ENCODE measurements at regions not wholly inside any gene's neighbourhood (a gene's known extent, or its start where the extent isn't known, plus 50 kb on each side); places are given as distances from the start of the nearest gene placed in this dataset.

- no peak for DNase-seq (ENCODE audit: low read depth in 2 of 2)
Measured at GRCh38 chr2:447902-448665, 160.2 kb upstream of the ALKAL2 start.

GRCh38 chr2:446963-447530 lies 159.2 kb upstream of the ALKAL2 start:
- DNase-seq (ENCODE audit: low read depth in 2 of 2), result no peak

GRCh38 chr2:446303-446874 lies 158.5 kb upstream of the ALKAL2 start:
- no peak for DNase-seq (ENCODE audit: low read depth in 2 of 2)

- DNase-seq (ENCODE audit: low read depth in 2 of 2), result no peak
Measured at GRCh38 chr2:445896-446295, 158.0 kb upstream of the ALKAL2 start.

- no peak for DNase-seq (ENCODE audit: low read depth in 2 of 2)
Measured at GRCh38 chr2:444937-445884, 157.3 kb upstream of the ALKAL2 start.

- DNase-seq (ENCODE audit: low read depth in 2 of 2), result no peak
Measured at GRCh38 chr2:443741-444140, 155.8 kb upstream of the ALKAL2 start.

- no peak for DNase-seq (ENCODE audit: low read depth in 2 of 2)
Measured at GRCh38 chr2:443216-443615, 155.3 kb upstream of the ALKAL2 start.

GRCh38 chr2:441258-442022 lies 153.5 kb upstream of the ALKAL2 start:
- DNase-seq (ENCODE audit: low read depth in 2 of 2), result no peak

- DNase-seq (ENCODE audit: low read depth in 2 of 2), result no peak
Measured at GRCh38 chr2:440403-440740, 152.5 kb upstream of the ALKAL2 start.

- no peak for DNase-seq (ENCODE audit: low read depth in 2 of 2)
Measured at GRCh38 chr2:439556-440402, 151.9 kb upstream of the ALKAL2 start.

- DNase-seq (ENCODE audit: low read depth in 2 of 2), result no peak
Measured at GRCh38 chr2:439077-439476, 151.2 kb upstream of the ALKAL2 start.

GRCh38 chr2:437756-438393 lies 150.0 kb upstream of the ALKAL2 start:
- peak; percentile 13 to 16 for DNase-seq (ENCODE audit: low read depth in 2 of 2)

- DNase-seq (ENCODE audit: low read depth in 2 of 2), result no peak
Measured at GRCh38 chr2:437180-437579, 149.3 kb upstream of the ALKAL2 start.

GRCh38 chr2:436205-436604 lies 148.3 kb upstream of the ALKAL2 start:
- no peak for DNase-seq (ENCODE audit: low read depth in 2 of 2)

- DNase-seq (ENCODE audit: low read depth in 2 of 2), result no peak
Measured at GRCh38 chr2:434625-435024, 146.7 kb upstream of the ALKAL2 start.

GRCh38 chr2:433216-433615 lies 145.3 kb upstream of the ALKAL2 start:
- no peak for DNase-seq (ENCODE audit: low read depth in 2 of 2)

- DNase-seq (ENCODE audit: low read depth in 2 of 2), result no peak
Measured at GRCh38 chr2:430291-431040, 142.6 kb upstream of the ALKAL2 start.

- no peak for DNase-seq (ENCODE audit: low read depth in 2 of 2)
Measured at GRCh38 chr2:429575-430254, 141.8 kb upstream of the ALKAL2 start.

- no peak for DNase-seq (ENCODE audit: low read depth in 2 of 2)
Measured at GRCh38 chr2:429142-429541, 141.3 kb upstream of the ALKAL2 start.

All from stimulated activated CD4-positive, alpha-beta T cell treated with anti-CD3 and anti-CD28 coated beads, Interleukin-12 subunit alpha, Interleukin-12 subunit beta, amount 100 ng/mL, for 24 hours (primary cell).